Loucy (cell line): ENCODE measurements at regions not wholly inside any gene's neighbourhood (a gene's known extent, or its start where the extent isn't known, plus 50 kb on each side); places are given as distances from the start of the nearest gene placed in this dataset.

Experiments
- EZH2phosphoT487 ChIP-seq: fragments of 200-600 bp; IDR thresholded peaks from 2 replicates; pipeline ENCODE4 v1.6.1; 2018; ENCODE audit warnings: antibody characterized with exemption, mild to moderate bottlenecking, moderate library complexity, borderline replicate concordance
- TF ChIP-seq, protein P1 (sequence below): fragments of 200-600 bp; sonication (generic); conservative IDR thresholded peaks from 2 replicates; pipeline ENCODE4 v1.5.1; 2014; ENCODE audit warnings: mild to moderate bottlenecking, antibody characterized with exemption, low read length

DNA sequence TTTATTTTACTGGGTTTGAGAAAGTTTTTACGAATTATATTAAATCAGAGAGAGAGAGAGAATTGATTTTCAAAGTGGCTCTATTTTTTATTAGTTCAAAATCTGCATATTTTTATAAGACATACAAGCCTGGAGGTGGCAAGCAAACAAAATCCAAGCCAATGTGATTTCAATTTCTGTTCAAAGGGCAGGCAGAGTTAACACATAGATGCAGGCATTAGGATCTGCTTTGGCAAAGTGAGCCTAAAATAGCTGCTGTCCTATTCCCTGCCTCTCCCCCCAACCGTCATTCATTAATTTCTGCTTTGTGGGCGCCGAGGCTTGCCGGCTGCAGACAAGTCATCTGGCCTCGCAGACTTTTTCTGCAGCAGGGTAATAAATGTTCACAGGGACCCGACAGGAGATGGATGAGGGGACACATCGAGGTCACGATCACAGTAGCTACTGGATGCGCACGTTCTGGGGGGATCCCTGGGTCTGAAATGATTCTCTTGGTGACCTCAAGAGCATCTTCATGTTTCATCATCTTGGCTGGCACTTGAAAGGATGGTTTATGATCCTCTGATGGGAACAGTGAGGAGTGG is 123.9 kb upstream of the SLC6A11 start:
- TF ChIP-seq, protein P1, sequence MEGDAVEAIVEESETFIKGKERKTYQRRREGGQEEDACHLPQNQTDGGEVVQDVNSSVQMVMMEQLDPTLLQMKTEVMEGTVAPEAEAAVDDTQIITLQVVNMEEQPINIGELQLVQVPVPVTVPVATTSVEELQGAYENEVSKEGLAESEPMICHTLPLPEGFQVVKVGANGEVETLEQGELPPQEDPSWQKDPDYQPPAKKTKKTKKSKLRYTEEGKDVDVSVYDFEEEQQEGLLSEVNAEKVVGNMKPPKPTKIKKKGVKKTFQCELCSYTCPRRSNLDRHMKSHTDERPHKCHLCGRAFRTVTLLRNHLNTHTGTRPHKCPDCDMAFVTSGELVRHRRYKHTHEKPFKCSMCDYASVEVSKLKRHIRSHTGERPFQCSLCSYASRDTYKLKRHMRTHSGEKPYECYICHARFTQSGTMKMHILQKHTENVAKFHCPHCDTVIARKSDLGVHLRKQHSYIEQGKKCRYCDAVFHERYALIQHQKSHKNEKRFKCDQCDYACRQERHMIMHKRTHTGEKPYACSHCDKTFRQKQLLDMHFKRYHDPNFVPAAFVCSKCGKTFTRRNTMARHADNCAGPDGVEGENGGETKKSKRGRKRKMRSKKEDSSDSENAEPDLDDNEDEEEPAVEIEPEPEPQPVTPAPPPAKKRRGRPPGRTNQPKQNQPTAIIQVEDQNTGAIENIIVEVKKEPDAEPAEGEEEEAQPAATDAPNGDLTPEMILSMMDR, result no peak
- no peak for TF ChIP-seq EZH2phosphoT487
